HG03558 (cell line): ENCODE measurements at regions not wholly inside any gene's neighbourhood (a gene's known extent, or its start where the extent isn't known, plus 50 kb on each side); places are given as distances from the start of the nearest gene placed in this dataset.
"Not testable (repeated sequence)": the region's sequence is repeated elsewhere in the genome, so short reads cannot be mapped to it uniquely, and the experiment has no call there.

Experiments used
- ATAC-seq: cut with Tn5 transposase; IDR thresholded peaks from one replicate; pipeline ENCODE4 v1.9.1; 2021; ENCODE audit warnings: moderate number of reproducible peaks; ENCODE audit not compliant: unreplicated experiment; ENCODE audit errors: extremely low read depth

GRCh38 chr9:90128587-90129190 is 513.9 kb downstream of the DIRAS2 start:
- ATAC-seq, result no peak

GRCh38 chr9:90129446-90129845 is 513.2 kb downstream of the DIRAS2 start:
- ATAC-seq, result no peak

- ATAC-seq, result no peak
Measured at GRCh38 chr9:90131568-90131967, 511.1 kb downstream of the DIRAS2 start.

GRCh38 chr9:90132866-90133265 is 509.8 kb downstream of the DIRAS2 start:
- no peak for ATAC-seq

- no peak for ATAC-seq
Measured at GRCh38 chr9:90137801-90138200, 504.8 kb downstream of the DIRAS2 start.

DNA sequence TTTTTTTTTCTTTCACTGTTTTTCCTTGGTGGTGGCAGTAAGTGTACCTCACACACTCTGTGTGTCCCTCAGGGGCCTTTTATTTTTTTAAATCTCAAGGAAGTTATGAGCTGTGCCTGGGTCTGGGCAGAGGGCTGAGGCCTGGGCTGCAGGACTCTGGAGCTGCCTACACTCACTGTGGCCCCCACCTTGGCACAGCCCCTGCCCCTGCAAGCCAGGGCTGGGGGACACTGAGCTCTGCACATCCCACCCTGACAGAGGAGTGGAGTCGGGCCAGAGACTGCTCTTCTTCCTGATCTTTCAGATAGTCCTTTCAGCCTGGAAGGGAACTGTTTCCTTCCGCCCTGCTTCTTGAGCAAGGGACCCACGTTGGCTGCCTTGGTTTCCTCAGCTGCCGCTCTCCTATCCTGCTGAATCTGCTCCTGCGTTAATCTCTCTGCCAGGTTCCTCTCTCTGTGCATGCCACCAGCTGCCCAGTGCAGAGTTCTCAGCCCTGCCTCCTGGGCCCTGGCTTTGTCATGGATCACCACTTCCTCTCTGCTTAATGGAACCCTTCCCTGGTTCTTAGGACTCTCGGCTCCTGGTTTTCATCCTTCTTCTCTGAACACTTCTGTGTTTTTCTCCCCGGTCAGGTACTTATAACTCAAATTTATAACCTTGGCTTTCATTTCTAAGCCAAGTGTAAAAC is 502.3 kb downstream of the DIRAS2 start:
- ATAC-seq, result no peak

DNA sequence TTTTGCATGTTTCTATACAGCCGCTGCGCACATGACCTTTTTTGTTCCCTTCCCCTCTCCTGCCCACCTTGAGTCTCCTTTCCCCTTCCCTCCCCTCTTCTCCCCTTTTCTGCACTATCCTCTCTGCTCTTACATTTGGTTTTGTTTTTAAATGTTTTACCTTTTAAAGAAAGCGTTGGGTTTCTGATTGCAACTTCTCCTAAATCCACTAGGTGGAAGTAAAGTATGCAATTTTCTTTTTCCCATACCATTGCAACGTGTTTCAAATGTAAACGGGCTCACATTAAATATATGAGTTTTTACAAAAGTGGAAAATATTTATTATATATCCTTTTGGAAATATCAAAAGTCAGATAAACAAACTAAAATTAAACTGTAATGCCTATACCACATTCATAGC is 500.9 kb downstream of the DIRAS2 start:
- ATAC-seq, result no peak

GRCh38 chr9:90142580-90142979 is 500.0 kb downstream of the DIRAS2 start:
- ATAC-seq, result no peak

DNA sequence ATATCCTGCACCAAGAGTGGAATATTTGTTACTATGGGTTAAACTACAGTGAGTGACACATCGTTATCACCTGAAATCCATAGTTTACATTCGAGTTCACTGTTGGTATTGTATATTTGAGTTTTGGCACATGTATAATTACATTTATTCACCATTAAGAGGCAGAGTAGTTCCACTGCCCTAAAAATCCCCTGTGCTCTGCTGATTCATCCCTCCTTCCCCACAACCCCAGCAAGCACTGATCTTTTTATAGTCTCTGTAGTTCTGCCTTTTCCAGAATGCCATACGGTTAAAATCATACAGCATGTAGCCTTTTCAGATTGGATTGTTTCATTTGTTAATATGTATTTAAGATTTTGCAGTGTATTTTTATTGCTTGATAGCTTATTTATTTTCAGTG is 495.2 kb downstream of the DIRAS2 start:
- no peak for ATAC-seq

- ATAC-seq, result no peak
Measured at GRCh38 chr9:90156318-90156717, 486.3 kb downstream of the DIRAS2 start.

GRCh38 chr9:90162326-90162725 is 480.3 kb downstream of the DIRAS2 start:
- no peak for ATAC-seq

DNA sequence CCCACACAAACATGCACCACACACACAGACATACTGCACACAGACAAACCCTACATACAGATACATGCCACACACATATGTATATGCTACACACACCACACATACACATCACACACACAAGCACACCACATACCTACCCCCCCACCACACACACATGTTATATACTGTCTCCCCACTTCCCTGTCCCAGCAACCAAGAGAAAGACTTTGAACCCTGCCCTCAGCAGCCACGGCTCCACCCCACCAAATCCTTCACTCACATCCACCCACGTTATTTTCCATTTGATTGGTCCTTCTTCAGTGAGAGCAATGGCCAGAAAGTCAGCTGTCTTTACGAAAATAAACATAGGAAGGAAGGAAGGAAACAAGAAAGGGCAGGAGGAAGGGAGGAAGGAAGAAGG is 479.8 kb downstream of the DIRAS2 start:
- no peak for ATAC-seq

- ATAC-seq, result no peak
Measured at GRCh38 chr9:90165281-90165680, 477.3 kb downstream of the DIRAS2 start.

DNA sequence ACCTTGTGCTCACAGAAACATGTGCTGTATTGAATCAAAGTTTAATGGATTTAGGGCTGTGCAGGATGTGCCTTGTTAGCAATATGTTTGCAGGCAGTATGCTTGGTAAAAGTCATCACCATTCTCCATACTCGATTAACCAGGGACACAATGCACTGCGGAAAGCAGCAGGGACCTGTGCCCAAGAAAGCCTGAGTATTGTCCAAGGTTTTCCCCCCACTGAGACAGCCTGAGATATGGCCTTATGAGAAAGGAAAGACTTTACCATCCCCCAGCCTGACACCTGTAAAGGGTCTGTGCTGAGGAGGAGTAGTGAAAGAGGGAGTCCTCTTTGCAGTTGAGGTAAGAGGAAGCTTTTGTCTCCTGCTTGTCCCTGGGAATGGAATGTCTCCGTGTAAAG is 476.2 kb downstream of the DIRAS2 start:
- not testable (repeated sequence) for ATAC-seq

DNA sequence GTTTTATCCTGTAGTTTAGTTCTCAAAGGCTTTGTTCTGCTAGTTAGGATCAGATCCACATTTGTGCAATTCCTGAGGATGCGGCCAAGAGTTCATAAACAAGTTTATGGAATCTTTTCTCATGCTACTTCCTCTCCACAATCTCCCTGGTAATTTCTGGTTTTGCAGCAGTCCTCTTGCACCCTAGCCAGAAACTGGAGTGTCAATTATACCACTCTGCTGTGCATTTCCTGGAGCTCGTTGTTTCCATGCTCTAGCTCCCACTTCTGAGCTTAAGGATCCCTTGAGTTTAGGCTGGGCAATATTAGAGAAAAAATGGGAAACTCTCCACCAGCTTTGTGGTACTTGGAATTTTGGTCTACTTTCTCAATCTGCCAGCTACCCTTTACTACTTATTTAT is 474.7 kb downstream of the DIRAS2 start:
- ATAC-seq, result no peak

- ATAC-seq, result no peak
Measured at GRCh38 chr9:90169490-90169889, 473.1 kb downstream of the DIRAS2 start.

DNA sequence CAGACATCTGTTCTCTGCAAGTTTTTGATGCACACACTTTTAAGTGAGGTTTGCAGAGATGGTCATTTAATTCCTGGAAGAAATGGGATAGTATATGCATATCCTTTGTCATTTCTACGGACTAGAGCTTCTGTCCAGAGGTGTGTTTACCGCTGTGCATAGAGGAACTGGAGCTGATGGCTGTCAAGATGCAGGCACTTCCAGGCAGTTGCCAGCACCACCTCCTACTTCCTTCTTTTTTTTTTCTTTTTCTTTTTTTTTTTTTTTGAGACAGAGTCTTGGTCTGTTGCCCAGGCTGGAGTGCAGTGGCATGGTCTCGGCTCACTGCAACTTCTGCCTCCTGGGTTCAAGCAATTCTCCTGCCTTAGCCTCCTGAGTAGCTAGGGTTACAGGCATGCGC is 468.7 kb downstream of the DIRAS2 start:
- ATAC-seq, result not testable (repeated sequence)

GRCh38 chr9:90174346-90174745 is 468.3 kb downstream of the DIRAS2 start:
- not testable (repeated sequence) for ATAC-seq

GRCh38 chr9:90175257-90175656 is 467.4 kb downstream of the DIRAS2 start:
- no peak for ATAC-seq

- no peak for ATAC-seq
Measured at GRCh38 chr9:90175865-90176264, 466.8 kb downstream of the DIRAS2 start.

GRCh38 chr9:90176901-90177300 is 465.7 kb downstream of the DIRAS2 start:
- ATAC-seq, result no peak

DNA sequence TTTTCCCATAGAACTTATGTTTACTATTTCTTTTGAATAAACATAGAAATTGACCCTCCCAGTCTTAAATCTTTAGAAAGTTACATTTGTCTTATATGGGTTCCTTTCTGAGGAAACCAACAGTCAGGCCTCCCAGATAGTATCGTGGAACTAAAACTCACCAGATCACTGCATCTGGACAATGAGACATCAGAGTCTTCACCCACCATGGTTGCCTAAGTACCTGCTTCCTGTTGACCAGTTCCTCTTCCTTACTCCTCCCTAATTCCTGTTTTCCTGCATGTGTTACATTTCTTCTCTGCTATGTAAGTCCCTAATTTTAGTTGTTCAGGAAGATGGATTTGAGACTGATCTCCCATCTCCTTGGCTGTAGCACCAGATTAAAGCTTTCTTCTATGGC is 462.2 kb downstream of the DIRAS2 start:
- no peak for ATAC-seq
